ENCODE measurements at regions not wholly inside any gene's neighbourhood (a gene's known extent, or its start where the extent isn't known, plus 50 kb on each side); places are given as distances from the start of the nearest gene placed in this dataset.

- TF ChIP-seq POLR2A (IDR thresholded peaks at IDR 0.05) (no peak), CTCF (IDR thresholded peaks at IDR 0.05) (no peak)
Observed at GRCh38 chr5:56313004-56313531, 79.9 kb upstream of the ANKRD55 start.
